ENCODE measurements at regions not wholly inside any gene's neighbourhood (a gene's known extent, or its start where the extent isn't known, plus 50 kb on each side); places are given as distances from the start of the nearest gene placed in this dataset.
"Not testable (repeated sequence)": the region's sequence is repeated elsewhere in the genome, so short reads cannot be mapped to it uniquely, and the experiment has no call there.

DNA sequence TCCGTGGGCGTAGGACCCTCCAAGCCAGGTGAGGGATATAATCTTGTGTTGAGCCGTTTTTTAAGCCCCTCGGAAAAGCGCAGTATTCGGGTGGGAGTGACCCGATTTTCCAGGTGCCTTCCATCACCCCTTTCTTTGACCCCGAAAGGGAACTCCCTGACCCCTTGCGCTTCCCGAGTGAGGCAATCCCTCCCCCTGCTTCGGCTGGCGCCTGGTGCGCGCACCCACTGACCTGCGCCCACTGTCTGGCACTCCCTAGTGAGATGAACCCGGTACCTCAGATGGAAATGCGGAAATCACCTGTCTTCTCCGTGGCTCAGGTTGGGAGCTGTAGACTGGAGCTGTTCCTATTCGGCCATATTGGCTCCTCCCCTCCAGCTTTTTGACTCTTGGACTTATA, 1365.0 kb downstream of the GRIK2 start:
- DNase-seq; ATAC-seq; intact Hi-C loops (cut with DNase I): not testable (repeated sequence)

DNA sequence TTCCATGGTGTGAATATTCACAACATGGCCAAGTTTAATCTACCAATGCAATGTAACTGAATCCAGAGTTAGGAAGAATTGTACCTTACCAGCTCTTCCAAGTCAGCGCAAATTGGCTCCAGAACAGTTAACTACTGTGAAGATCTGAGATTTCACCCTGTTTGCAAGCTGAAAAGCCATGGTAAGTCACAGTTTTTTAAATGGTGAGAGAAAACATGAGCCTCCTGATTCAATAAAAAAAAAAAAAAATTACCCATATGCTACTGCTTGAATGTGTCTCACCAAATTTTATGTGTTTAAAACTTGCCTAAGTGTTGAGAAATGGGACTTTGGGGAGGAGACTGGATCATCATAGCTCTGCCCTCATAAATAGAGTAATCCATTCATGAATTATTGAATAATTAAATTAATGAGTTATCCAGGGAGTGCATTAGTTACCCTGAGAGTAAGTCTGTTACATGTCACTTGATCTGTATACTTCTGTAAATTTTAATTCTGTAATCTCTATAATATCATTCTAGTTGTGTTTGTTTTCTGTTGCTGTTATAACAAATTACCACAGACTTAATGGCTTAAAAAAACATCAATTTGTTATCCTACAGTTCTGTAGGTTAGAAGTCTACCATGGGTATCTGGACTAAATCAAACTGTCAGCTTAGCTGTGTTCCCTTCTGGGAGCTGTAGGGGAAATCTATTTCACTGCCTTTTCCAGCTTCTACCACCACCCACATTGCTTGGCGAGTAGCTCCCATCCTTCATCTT, 1355.9 kb downstream of the GRIK2 start:
- DNase-seq: no peak
- ATAC-seq: no peak
- intact Hi-C loops (cut with DNase I): no loop called here

DNA sequence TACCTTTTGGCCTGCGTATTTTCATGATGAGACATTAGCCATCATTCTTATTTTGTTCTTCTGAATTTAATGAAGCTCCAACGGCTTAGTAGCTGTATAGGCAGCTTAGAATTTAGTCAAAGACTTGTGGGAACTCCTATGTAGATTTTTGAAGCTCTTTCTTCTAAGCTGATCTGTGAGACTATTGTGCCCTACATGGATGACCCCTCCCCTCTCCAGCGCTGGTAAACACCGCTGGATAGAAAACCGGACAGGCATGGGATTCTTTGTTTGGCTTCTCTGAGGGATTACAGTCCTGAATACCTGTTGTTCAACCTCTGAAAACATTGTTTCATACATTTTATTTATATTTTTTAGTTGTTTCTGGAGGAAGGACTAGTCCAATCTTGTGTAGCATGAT, 1353.4 kb downstream of the GRIK2 start:
- ATAC-seq (no peak), DNase-seq (no peak)
- intact Hi-C loops (cut with DNase I): no loop called here

DNA sequence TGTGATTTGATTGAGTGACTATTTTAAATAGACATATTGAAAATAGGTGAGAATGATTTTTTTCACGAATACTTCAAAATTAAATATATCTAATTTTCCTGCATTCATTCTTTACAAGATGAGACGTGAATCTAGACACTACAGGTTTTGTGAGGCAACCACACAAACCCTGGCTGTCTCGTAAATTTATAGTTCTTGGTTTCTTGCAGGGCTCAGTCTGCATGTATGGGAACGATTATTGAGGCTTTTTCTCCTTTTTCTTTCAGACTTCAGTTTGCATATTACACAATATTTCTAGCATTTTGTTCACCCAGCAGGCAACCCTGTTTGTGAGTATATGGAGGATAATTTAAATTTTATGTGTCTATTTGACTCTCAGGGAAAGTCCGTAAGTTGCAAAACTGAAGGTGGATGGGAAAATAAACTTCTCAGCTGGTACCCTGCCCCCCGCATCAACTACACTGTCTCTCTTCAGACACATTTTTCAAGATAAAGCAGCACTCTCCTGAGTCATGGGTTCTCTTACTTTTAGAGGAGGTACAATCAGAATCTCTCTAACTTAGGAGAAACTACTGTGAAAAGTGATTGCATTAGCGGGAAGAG, 1349.3 kb downstream of the GRIK2 start:
- DNase-seq (no peak), ATAC-seq (no peak)
- intact Hi-C loops (cut with DNase I): no loop called here

DNA sequence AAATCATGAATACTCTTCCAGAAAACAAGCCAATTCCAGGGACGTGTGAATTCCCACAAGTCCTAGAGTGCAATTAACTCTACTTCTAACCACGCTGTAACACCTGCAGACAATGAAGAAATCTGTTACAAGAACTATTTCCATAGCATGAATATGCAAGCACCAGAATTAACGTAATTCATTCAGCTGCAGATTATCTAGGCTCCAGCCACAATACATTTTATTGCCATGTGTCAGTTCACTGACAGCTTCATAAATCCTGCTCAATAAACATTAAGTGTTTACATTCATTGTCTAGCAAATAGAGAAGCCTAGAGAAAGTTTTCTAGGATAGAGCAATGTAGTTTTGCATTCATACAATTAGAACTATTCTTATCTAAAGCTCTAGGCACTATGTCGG, 1348.5 kb downstream of the GRIK2 start:
- DNase-seq: no peak
- intact Hi-C loops (cut with DNase I): no loop called here
- no peak for ATAC-seq

DNA sequence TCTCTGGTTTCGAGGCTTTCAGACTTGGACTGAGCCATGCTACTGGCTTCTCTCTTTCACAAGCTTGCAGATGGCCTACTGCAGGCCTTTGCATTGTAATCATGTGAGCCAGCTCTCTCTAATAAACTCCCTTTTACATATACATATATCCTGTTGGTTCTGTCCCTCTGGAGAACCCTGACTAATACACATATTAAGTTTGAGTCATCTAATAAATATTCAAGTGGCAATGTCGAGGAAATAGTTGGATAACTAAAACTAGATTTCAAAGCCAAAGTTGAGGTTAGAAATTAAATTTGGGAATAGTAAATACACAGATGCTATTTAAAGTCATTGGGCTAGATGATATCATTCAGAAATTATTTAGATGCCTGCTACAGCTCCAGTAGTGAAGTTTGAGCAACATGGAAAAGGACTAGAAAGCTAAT, 1343.4 kb downstream of the GRIK2 start:
- DNase-seq: no peak
- intact Hi-C loops (cut with DNase I): no loop called here
- ATAC-seq: no peak

DNA sequence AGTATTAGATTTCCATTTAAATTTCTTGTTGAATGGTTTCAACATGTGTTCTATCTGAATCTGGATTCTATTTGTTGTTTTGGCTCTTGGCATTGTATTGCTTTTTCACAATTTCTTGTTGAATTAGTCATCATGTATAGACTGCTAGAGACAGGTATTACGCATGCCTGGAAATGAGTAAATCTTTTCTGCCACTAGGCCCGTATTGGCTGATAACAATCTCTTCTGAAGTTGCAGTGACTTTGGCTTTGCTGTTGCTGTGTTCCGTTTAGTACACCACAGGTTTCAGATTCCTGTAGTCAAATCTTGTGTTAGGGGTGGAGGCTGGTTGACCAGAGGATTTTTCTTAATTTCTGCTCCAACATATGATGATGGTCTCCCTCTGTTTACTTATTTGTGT, 1339.4 kb downstream of the GRIK2 start:
- ATAC-seq (no peak), DNase-seq (no peak)
- intact Hi-C loops (cut with DNase I): no loop called here

DNA sequence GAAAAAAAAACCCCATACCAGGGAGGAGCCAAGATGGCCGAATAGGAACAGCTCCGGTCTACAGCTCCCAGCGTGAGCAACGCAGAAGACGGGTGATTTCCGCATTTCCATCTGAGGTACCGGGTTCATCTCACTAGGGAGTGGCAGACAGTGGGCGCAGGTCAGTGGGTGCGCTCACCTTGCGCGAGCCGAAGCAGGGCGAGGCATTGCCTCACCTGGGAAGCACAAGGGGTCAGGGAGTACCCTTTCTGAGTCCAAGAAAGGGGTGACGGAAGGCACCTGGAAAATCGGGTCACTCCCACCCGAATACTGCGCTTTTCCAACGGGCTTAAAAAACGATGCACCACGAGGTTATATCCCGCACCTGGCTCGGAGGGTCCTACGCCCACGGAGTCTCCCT, 1328.6 kb downstream of the GRIK2 start:
- intact Hi-C loops (cut with DNase I); DNase-seq; ATAC-seq: not testable (repeated sequence)

DNA sequence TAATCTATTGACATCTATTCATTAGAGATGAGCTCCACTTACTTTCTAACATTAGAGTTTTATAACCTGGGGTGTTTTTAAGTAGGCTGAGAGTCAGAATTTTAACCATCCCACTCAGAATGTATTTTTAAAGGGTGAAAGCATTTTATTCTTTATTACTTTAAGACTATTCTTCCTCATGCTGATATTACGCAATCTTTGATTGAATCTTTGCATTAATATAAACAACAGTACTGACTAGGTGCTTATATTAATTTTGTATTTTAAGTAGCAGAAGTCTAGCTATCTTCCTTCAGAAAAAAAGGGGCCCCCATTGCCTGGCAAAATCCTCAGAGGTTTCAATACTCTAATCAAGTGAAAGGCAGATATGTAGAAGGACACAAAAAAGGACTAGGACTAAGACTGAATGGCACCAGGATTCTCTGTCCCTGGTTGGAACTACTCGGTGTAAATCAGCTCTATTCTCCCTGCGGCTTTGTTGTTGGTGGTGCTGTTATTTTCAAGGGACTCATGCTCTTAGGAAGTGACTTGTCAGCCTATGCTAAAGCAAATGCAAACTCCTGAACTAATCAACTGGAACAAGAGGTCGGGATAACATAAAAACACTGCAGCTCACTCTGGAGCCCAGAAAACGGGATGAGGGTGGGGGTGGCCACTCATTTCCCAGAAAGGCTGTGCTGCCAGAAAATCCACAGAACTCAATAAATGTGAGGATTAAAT, 1324.4 kb downstream of the GRIK2 start:
- ATAC-seq (no peak), DNase-seq (no peak)
- intact Hi-C loops (cut with DNase I): no loop called here

DNA sequence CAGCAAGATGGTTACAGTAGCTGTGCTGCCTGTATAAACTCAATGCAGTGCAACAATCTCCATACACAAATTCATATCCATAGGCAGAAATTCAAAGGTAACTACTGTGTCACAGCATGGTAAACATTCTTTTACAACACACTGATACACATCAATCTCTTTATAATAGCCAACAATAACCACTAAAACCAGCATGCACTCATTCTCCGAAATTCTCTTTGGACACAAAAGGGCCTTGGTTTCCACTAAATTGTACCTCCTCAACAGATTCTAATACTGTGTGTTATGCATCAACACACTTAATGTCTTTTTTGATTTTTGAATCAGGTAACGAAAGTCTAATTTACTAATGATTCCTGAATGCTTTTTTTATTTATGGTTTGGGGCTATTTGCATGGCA, 1323.7 kb downstream of the GRIK2 start:
- ATAC-seq (no peak), DNase-seq (no peak)
- intact Hi-C loops (cut with DNase I): no loop called here

DNA sequence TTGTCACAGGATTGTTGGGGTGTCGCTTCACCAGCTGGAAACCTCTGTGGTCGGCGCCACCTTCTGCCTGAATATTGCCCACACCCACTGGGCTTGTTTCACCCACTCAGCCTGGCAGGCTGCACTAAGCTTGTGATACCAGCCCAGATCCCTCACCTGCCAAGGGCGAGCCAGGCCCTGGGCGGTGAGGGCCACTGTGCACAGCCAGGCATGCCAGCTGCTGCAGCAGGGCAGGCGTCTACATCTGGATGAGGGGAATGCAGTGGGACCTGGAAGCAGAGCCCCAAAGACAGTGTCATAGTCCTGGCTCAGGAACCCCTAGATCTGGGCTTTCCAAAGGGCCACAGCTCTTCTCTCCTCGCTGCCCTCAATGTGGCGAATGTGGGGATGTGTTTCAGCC, 1307.5 kb downstream of the GRIK2 start:
- no peak for DNase-seq

DNA sequence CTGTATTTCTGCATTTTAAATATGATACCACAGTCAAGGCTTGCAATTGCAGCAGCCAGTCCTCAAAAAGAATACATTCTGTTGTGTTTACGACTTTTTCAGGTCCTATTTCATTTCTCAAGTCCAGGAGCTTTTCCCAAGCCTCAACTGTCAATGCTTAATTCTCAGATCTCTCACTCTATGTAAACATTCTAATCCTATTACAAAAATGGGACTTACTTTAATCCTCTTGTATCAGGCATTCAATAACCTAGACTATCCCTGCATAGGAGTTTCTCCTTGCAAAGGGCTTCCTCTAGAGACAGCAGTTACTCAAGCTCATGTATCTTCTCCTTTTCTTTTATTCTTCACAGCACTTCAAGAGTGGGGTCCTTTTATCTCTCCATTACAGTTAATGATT, 1293.0 kb downstream of the GRIK2 start:
- DNase-seq: no peak
- ATAC-seq: no peak
- intact Hi-C loops (cut with DNase I): no loop called here

More for the DNA sequence above, 1307.5 kb downstream of the GRIK2 start:
- intact Hi-C loops (cut with DNase I): no loop called here
- ATAC-seq: no peak

DNA sequence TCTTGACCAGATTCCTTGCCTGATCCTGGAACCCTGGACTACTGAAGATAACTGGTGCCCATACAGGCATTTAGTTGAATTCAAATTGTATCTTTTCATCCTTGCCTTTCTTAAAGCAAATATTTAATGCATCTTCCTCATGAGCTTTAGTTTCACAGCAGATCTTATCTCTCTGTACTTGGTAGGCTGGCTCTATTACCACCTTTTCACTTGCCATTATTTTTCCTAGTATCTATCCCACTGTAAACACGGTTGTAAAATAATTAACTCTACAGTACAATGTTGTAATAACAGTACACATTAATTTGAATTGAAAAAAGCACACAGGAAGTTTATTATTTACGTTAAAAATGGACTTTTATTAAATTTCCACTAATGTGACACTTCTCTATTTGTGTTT, 1286.9 kb downstream of the GRIK2 start:
- DNase-seq: no peak
- intact Hi-C loops (cut with DNase I): no loop called here
- ATAC-seq: no peak

DNA sequence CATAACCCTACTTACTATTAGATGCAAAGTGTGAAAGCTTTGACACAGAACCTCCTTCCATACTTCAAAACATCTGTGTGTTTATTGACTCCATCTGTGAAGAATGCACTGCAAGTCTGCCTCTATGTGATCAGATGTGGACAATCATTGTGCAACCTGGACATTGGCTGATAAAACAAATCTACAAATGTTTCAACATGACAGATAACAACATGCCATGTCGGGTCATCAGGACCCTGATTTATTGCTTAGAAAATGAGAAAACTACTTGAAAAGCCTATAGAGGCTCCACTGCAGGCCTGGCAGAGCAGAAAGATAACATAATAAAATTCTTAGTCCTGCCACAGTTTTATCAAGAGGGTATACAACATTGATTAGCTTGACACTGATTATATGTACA, 1286.4 kb downstream of the GRIK2 start:
- intact Hi-C loops (cut with DNase I): no loop called here
- ATAC-seq: no peak
- DNase-seq: no peak

DNA sequence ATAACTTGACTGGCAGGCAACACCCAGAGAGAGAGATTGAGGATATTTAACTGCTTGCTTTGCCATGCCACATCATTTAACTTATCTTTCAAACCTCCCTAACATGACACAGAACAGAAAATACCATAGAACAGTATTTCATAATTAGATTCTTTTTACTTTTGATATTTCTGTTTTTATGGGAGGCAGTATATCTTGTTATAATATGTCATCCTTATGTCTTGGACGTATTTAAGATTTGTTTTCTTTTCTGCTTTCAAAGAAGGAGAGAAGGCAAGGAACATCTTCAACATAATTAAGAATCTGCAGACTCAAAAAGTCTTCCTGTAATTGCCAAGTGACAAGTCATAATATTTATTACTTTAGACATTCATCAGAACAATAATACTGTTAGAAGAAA, 1283.7 kb downstream of the GRIK2 start:
- ATAC-seq (no peak), DNase-seq (no peak)
- intact Hi-C loops (cut with DNase I): no loop called here

DNA sequence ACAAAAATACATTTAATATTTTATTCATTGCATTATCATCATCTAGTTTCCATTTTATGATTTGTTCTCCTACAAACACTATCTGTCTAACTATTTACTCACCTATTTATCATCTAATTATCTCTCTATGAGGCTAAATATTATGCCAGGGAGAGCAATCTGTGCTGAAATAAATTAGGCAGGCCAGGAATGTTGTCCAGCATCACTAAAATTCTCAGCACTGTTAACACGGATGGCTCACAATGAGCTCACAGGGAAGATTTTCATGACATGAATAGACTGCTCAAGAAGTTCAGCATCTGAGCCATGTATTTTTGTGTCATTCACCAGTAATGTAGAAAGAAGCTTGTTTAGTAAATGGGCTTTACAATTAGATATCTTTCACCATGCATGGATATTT, 1277.2 kb downstream of the GRIK2 start:
- ATAC-seq (no peak), DNase-seq (no peak)
- intact Hi-C loops (cut with DNase I): no loop called here

DNA sequence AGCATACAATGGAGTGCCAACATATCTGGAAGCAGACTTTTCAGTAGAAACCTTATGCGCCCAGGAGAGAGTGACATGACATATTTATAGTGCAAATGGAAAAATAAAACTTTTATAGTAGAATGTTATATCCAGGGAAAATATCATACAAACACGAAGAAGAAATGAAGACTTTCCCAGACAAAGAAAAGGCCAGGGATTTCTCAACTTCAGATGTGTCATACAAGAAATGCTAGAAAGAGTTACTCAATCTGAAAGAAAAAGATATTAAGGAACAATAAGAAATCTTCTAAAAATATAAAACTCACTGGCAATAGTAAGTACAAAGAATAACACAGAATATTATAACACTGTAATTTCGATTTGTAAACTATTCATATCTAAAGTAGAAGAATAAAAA, 1269.3 kb downstream of the GRIK2 start:
- DNase-seq: no peak
- intact Hi-C loops (cut with DNase I): no loop called here
- ATAC-seq: no peak

DNA sequence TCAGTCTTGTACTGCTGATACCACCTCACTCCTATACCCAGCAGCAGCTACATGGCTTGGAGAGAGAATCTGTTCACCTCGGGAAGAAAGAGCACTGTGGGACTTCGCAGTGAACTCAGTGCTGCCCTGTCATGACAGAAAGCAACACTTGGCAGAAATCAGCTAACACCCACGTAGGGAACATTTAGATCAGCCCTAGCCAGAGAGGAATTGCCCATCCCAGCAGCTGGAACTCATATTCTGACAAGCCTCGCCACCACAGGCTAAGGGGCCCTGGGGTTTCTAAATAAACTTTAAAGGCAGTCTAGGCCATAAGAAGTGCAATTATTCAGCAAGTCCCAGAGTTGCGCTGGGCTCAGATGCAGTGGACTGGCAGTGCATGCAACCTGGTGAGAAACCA, 1266.8 kb downstream of the GRIK2 start:
- no peak for ATAC-seq
- intact Hi-C loops (cut with DNase I): no loop called here

DNA sequence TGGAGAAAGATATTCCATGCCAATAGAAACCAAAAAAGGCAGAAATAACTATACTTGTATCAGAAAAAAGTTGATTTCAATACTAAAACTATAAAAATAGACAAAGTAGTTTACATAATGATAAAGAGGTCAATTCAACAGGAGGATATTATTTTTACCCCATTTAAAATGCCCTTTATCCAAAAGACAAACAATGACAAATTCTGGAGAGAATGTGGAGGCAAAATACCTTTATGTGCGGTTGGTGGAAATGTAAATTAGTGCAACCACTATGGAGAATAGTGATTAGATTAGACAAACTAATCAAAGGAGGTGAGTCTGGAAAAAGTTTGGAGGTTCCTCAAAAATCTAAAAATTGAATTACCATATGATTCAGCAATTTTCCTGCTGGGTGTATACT, 1262.3 kb downstream of the GRIK2 start:
- DNase-seq: no peak
- ATAC-seq: no peak
- intact Hi-C loops (cut with DNase I): no loop called here

More for the DNA sequence above, 1266.8 kb downstream of the GRIK2 start:
- no peak for DNase-seq

DNA sequence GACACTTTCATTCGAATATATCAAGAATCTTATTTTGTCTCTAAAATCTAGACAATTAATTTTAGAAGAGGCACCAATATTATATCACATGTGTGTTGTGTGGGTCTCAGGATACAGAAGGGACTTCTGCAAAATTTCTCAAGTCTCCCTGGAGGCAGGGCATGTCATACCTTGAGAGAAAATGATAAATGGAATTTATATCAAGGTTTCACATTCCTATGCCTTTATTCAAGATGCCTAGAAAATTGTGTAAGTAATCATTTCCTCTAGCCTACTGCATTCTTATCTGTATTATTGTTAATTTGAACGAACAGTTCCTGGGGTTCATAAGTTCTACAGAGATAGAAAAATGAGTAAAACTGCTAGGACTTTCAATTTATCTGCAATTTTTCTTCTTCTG, 1247.9 kb downstream of the GRIK2 start:
- DNase-seq: no peak
- ATAC-seq: no peak
- intact Hi-C loops (cut with DNase I): no loop called here

DNA sequence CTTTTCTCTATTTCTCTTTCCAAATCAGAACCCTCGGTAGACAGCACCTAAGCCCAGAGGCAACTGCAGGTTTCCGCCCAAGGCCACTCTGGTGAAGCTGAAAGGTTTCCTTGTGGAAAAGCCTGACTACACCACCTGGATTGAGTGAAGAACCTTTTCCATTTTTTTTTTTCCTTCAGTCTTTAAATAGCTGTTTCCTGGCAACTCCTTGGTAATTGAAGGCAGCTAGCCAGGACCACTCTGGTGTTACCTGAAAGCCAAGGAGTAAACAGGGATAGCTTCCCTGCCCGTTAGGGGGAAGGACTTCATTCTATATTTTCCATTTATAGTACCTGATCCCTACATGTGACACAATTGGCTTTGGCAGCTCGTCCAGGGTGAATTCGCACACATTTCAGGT, 1238.4 kb downstream of the GRIK2 start:
- DNase-seq (no peak), ATAC-seq (no peak)
- intact Hi-C loops (cut with DNase I): no loop called here

All from left cardiac atrium (tissue), 4 donors.